K562 (cell line): ENCODE measurements at regions not wholly inside any gene's neighbourhood (a gene's known extent, or its start where the extent isn't known, plus 50 kb on each side); places are given as distances from the start of the nearest gene placed in this dataset.

Experiments used
- ATAC-seq: fragments of 200-7000 bp; cut with Tn5 transposase; 3 replicates; pipeline ENCODE4 v1.9.1; 2020; ENCODE audit warnings: moderate library complexity
- BruUV-seq: library from RNA; stranded (reverse); fragments of 400-500 nt; replicated peaks from 2 replicates; lab custom pipeline; 2021; lab: Mats Ljungman, UMichigan
- CTCF ChIA-PET: fragments of 300-600 bp; formaldehyde crosslinking; extraction: SDS; loops from one replicate; lab custom pipeline; 2021; ENCODE audit warnings: low intra/inter-chr PET ratio; lab: Yijun Ruan, JAX
- POLR2A ChIA-PET: fragments of 300-600, 350-650 bp; sonication (Branson Sonifier 250); formaldehyde crosslinking; extraction: SDS; loops from one replicate; lab custom pipeline; 2021; ENCODE audit warnings: antibody characterized with exemption, inconsistent platforms; lab: Yijun Ruan, JAX
- DNase-seq, 4 experiments: peaks; one replicate each; pipeline versions ENCODE4 v3.0.0 to v3.0.0-alpha.2; 2011 to 2018; ENCODE audit warnings: low spot score in 3 of 4, mixed read lengths in 3 of 4; ENCODE audit errors: extremely low read depth in 1 of 4
- FAIRE-seq: peaks from 2 replicates; lab custom pipeline; 2011; peaks lifted over from hg19 to GRCh38; lab: Jason Lieb, UNC
- H2AFZ ChIP-seq: 2 replicates; pipeline ENCODE4 v1.6.0; 2011; ENCODE audit warnings: low read depth, low read length, control low read depth, inconsistent platforms
- H3K27ac ChIP-seq: fragments of 200-600 bp; 3 replicates; pipeline ENCODE4 v1.8.0; 2011; ENCODE audit warnings: low read depth, mild to moderate bottlenecking, control low read depth, inconsistent platforms, low read length, moderate library complexity, mixed read lengths; ENCODE audit errors: extremely low read depth
- H3K27me3 ChIP-seq, 2 experiments: fragments of 300-600 bp in 1 of 2; 2 replicates in 1 of 2; 3 replicates in 1 of 2; pipeline versions ENCODE4 v1.6.0 to v1.8.0; 2011; ENCODE audit warnings: inconsistent platforms in 2 of 2, low read length in 2 of 2, mild to moderate bottlenecking in 1 of 2, mixed read lengths in 1 of 2, moderate library complexity in 1 of 2; ENCODE audit not compliant: control insufficient read depth in 2 of 2, insufficient read depth in 2 of 2
- H3K36me3 ChIP-seq: fragments of 300-600 bp; 3 replicates; pipeline ENCODE4 v1.8.0; 2011; ENCODE audit warnings: mild to moderate bottlenecking, low read length, inconsistent platforms; ENCODE audit not compliant: control insufficient read depth, insufficient read depth
- H3K4me1 ChIP-seq, 2 experiments: fragments of 200-600 bp in 1 of 2; replicated peaks in 1 of 2; 2 replicates in 1 of 2; 3 replicates in 1 of 2; pipeline versions ENCODE4 v1.5.1 to v1.8.0; 2011; ENCODE audit warnings: inconsistent platforms in 2 of 2, low read length in 2 of 2, mild to moderate bottlenecking in 1 of 2, mixed read lengths in 1 of 2, moderate library complexity in 1 of 2; ENCODE audit not compliant: control insufficient read depth in 2 of 2, insufficient read depth in 2 of 2
- H3K4me2 ChIP-seq: 2 replicates; pipeline ENCODE4 v1.6.1; 2011; ENCODE audit warnings: low read length, control low read depth, inconsistent platforms, mixed read lengths; ENCODE audit not compliant: insufficient read depth
- H3K4me3 ChIP-seq: fragments of 200-600 bp; sonication (generic), shearing (Covaris generic); 2 replicates; pipeline ENCODE4 v1.5.1; 2016; ENCODE audit warnings: control low read depth, inconsistent platforms
- H3K79me2 ChIP-seq: fragments of 200-600 bp; 3 replicates; pipeline ENCODE4 v1.8.0; 2011; ENCODE audit warnings: low read length, inconsistent platforms; ENCODE audit not compliant: control insufficient read depth, insufficient read depth
- H3K9ac ChIP-seq, 2 experiments: 2 replicates each; pipeline versions ENCODE4 v1.6.0 to v1.6.1; 2011; ENCODE audit warnings: low read depth in 2 of 2, low read length in 2 of 2, control low read depth in 1 of 2, inconsistent platforms in 1 of 2, mild to moderate bottlenecking in 1 of 2, mixed read lengths in 1 of 2; ENCODE audit not compliant: insufficient read depth in 1 of 2
- H3K9me1 ChIP-seq: one replicate; pipeline ENCODE4 v1.6.0; 2011; ENCODE audit warnings: inconsistent platforms, mild to moderate bottlenecking, low read length, moderate library complexity; ENCODE audit not compliant: control insufficient read depth, insufficient read depth
- H3K9me3 ChIP-seq: replicated peaks from 2 replicates; pipeline ENCODE4 v1.5.1; 2011; ENCODE audit warnings: low read depth, low read length, inconsistent platforms; ENCODE audit not compliant: control insufficient read depth, insufficient read depth
- H4K20me1 ChIP-seq: replicated peaks from 2 replicates; pipeline ENCODE4 v1.6.1; 2011; ENCODE audit warnings: low read length, inconsistent platforms, mixed read lengths; ENCODE audit not compliant: control insufficient read depth, insufficient read depth
- ATF4 ChIP-seq: fragments of 450-650 bp; formaldehyde crosslinking; IDR thresholded peaks from 2 replicates; pipeline ENCODE4 v1.4.0; 2022; ENCODE audit warnings: mild to moderate bottlenecking, moderate library complexity
- CHAMP1 ChIP-seq: fragments of 450-650 bp; IDR thresholded peaks from 2 replicates; pipeline ENCODE4 v1.6.1; 2016; ENCODE audit warnings: mild to moderate bottlenecking
- KAT2B ChIP-seq: IDR thresholded peaks from one replicate; pipeline ENCODE4 v1.6.1; 2012; ENCODE audit warnings: low read depth, mild to moderate bottlenecking, control low read depth, inconsistent platforms, low read length, moderate library complexity
- MTA2 ChIP-seq: fragments of 450-650 bp; IDR thresholded peaks from 2 replicates; pipeline ENCODE4 v1.6.1; 2016; ENCODE audit warnings: low read depth
- PRPF4 ChIP-seq: fragments of 200-400 bp; formaldehyde crosslinking; IDR thresholded peaks from one replicate; pipeline ENCODE4 v1.6.1; 2017; ENCODE audit warnings: low read length, low read depth, mild to moderate bottlenecking; ENCODE audit not compliant: insufficient read depth, poor library complexity, severe bottlenecking
- ZNF592 ChIP-seq: fragments of 450-650 bp; IDR thresholded peaks from 2 replicates; pipeline ENCODE4 v1.6.1; 2017; ENCODE audit warnings: antibody characterized with exemption, mild to moderate bottlenecking
- WGBS: fragments of 100-300 bp; shearing (Covaris generic); methylation state at CpG from one replicate; pipeline ENCODE4 v1.1.6; 2016; ENCODE audit warnings: low coverage, mixed read lengths; ENCODE audit not compliant: insufficient coverage; ENCODE audit errors: missing lambda C conversion rate; 5-methylcytosine and 5-hydroxymethylcytosine counted together
- in situ Hi-C: fragments of 300-500 bp; cut with MboI; formaldehyde crosslinking; loops from 4 replicates; pipeline ENCODE4 v1.15.0; 2018; ENCODE audit warnings: inconsistent platforms, mixed read lengths
- intact Hi-C: fragments of 100-400 bp; cut with micrococcal nuclease; formaldehyde crosslinking; loops from 2 replicates; pipeline ENCODE4 v1.14.2; 2022

- no TSS peak for BruUV-seq
- Histone ChIP-seq H3K4me2 (no peak overlapping the region), H3K9me3 (no peaks in the 10 kb centered on the region), H3K9ac (no peak overlapping the region), H3K27ac (no peak overlapping the region), H3K79me2 (no peaks in the 10 kb centered on the region), H3K4me3 (no peak overlapping the region), H4K20me1 (no peaks in the 10 kb centered on the region), H3K9me1 (no peaks in the 10 kb centered on the region), H3K27me3 (no peaks in the 10 kb centered on the region), H2AFZ (no peak overlapping the region), H3K36me3 (no peaks in the 10 kb centered on the region), H3K4me1 (no peaks in the 10 kb centered on the region; a peak in 2 of 5 replicates)
- 48% methylated on average over 2 of the region's 2 CpGs for WGBS
- CTCF ChIA-PET = no interaction called here
- FAIRE-seq (no peak), ATAC-seq (no peak), DNase-seq (no peak)
- TF ChIP-seq KAT2B (no peak), MTA2 (no peak), PRPF4 (no peak), ATF4 (no peak), ZNF592 (no peak), CHAMP1 (no peak)
- POLR2A ChIA-PET = no interaction called here
- intact Hi-C loops = no loop called here
- in situ Hi-C loops = no loop called here
Observed at GRCh38 chr5:12669326-12669725, 765.1 kb upstream of the CTNND2 start.
